ENCODE measurements at regions not wholly inside any gene's neighbourhood (a gene's known extent, or its start where the extent isn't known, plus 50 kb on each side); places are given as distances from the start of the nearest gene placed in this dataset.

DNA sequence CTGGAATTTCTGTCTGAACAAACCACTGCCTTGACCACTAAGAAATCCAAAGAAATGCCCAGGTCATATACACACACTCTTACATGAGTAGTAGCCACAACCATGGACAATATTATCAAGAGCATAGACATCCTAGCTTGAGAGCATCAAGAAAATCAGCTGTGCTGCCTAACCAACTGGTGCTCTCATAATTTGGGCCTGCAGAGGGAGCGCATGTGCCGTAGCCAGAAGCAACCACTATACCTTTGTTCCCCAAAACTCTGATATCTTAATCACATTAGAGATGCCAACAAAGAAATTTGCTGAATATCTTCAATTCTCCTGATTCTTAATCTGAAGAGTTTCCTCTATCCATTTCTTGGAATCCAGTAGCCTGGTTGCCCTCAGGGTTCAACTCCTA, 163.6 kb downstream of the ZNF674 start:
- H3K4me1 Mint-ChIP-seq: no peaks in the 10 kb centered on the region
- no peak overlapping the region for H4K5ac ChIP-seq (ENCODE audit: insufficient read length, low read depth, low read length)
- H3K4me1 ChIP-seq (ENCODE audit: insufficient read depth, low read length): no peaks in the 10 kb centered on the region
- no peak overlapping the region for H3K27ac Mint-ChIP-seq
- H3K23me2 ChIP-seq (ENCODE audit: insufficient read length, low read depth, low read length, poor library complexity, severe bottlenecking): no peaks in the 10 kb centered on the region
- WGBS (ENCODE audit: extremely low coverage, insufficient read length, low lambda C conversion rate): no CpG with 5 or more reads among the region's 2 CpGs
- H2BK120ac ChIP-seq (ENCODE audit: low read depth, low read length, poor library complexity, severe bottlenecking): no peak overlapping the region
- no peak overlapping the region for H2BK12ac ChIP-seq (ENCODE audit: insufficient read length, low read depth, low read length)
- no peak overlapping the region for H3K4me3 Mint-ChIP-seq
- H3K4me2 ChIP-seq (ENCODE audit: insufficient read depth, insufficient read length, low read length): no peak overlapping the region
- H3K9me3 Mint-ChIP-seq: peaks cover 54 to 59% of the 10 kb centered on the region in 2 experiments
- H4K20me1 ChIP-seq (ENCODE audit: control insufficient read depth, insufficient read depth, insufficient read length): no peaks in the 10 kb centered on the region
- peaks cover 3 to 14% (median 3%) of the 10 kb centered on the region in 3 experiments; a peak in 5 of 7 replicates for H3K36me3 Mint-ChIP-seq (ENCODE audit: insufficient read depth in 1 of 3, low read depth in 3 of 3)
- no peak overlapping the region for H2BK5ac ChIP-seq (ENCODE audit: insufficient read length, low read length)
- no peak overlapping the region for H3K9ac ChIP-seq (ENCODE audit: extremely low read depth, insufficient read length, low read length)
- no peak overlapping the region for H3K27ac ChIP-seq (ENCODE audit: insufficient read length, low read depth, low read length)
- H3K27me3 ChIP-seq (ENCODE audit: insufficient read depth, low read length): no peaks in the 10 kb centered on the region
- H3K9me3 ChIP-seq (ENCODE audit: control insufficient read depth, low read depth, low read length): peaks cover 11% of the 10 kb centered on the region
- TF ChIP-seq CTCF (conservative IDR thresholded peaks at IDR 0.05): peak; percentile 66
- no peak overlapping the region for H3T11ph ChIP-seq (ENCODE audit: low read length)
- no peak overlapping the region for H3K18ac ChIP-seq (ENCODE audit: insufficient read length, low read depth, low read length)
- DNase-seq: peak; percentile 40
- no peaks in the 10 kb centered on the region for H3K79me2 ChIP-seq (ENCODE audit: insufficient read depth, low read length)
- no peaks in the 10 kb centered on the region for H3K27me3 Mint-ChIP-seq (ENCODE audit: low read depth)
- H3K14ac ChIP-seq (ENCODE audit: insufficient read depth, low read length): no peak overlapping the region
- H3K79me1 ChIP-seq (ENCODE audit: insufficient read depth, low read depth, low read length, poor library complexity, severe bottlenecking): no peaks in the 10 kb centered on the region
- no peak overlapping the region for H3K23ac ChIP-seq (ENCODE audit: insufficient read length, low read depth, low read length)
- H3K56ac ChIP-seq (ENCODE audit: insufficient read length, low read depth, low read length): no peak overlapping the region
- H2AK5ac ChIP-seq (ENCODE audit: insufficient read length, low read length): no peak overlapping the region
- no peak overlapping the region for H4K91ac ChIP-seq (ENCODE audit: insufficient read length, low read depth, low read length)
- no peak overlapping the region for H3K4ac ChIP-seq (ENCODE audit: low read depth, low read length)
- H2BK15ac ChIP-seq (ENCODE audit: low read depth, low read length): no peak overlapping the region
- H2BK20ac ChIP-seq (ENCODE audit: low read depth, low read length, poor library complexity, severe bottlenecking): no peak overlapping the region
- no peak overlapping the region for H4K8ac ChIP-seq (replicated peaks; ENCODE audit: insufficient read length, low read depth, low read length)
- H2AFZ ChIP-seq (ENCODE audit: low read length): no peak overlapping the region
